Stimulated activated effector memory CD8-positive, alpha-beta T cell treated with anti-CD3 and anti-CD28 coated beads, Interleukin-12 subunit alpha, Interleukin-12 subunit beta, amount 100 ng/mL, for 72 hours (primary cell): ENCODE measurements at regions not wholly inside any gene's neighbourhood (a gene's known extent, or its start where the extent isn't known, plus 50 kb on each side); places are given as distances from the start of the nearest gene placed in this dataset.

ENCODE experiments used
- ATAC-seq: fragments of 150-1000 bp; cut with Tn5 transposase; 2 replicates; pipeline ENCODE4 v1.10.0; 2021
- DNase-seq, 2 donors: peaks; one replicate each; pipeline ENCODE4 v3.0.0; 2021 to 2022; ENCODE audit warnings: low spot score in 2 of 2
- H3K27ac Mint-ChIP-seq: one replicate; pipeline ENCODE4 v1.8.0; 2022; ENCODE audit warnings: mild to moderate bottlenecking, mixed read lengths
- H3K36me3 Mint-ChIP-seq: one replicate; pipeline ENCODE4 v1.8.0; 2022; ENCODE audit warnings: mild to moderate bottlenecking, mixed read lengths
- H3K4me1 Mint-ChIP-seq: one replicate; pipeline ENCODE4 v1.8.0; 2022; ENCODE audit warnings: mixed read lengths
- H3K4me3 Mint-ChIP-seq: one replicate; pipeline ENCODE4 v1.8.0; 2022; ENCODE audit warnings: mild to moderate bottlenecking, mixed read lengths
- H3K9me3 Mint-ChIP-seq: one replicate; pipeline ENCODE4 v1.8.0; 2022; ENCODE audit warnings: mixed read lengths

DNA sequence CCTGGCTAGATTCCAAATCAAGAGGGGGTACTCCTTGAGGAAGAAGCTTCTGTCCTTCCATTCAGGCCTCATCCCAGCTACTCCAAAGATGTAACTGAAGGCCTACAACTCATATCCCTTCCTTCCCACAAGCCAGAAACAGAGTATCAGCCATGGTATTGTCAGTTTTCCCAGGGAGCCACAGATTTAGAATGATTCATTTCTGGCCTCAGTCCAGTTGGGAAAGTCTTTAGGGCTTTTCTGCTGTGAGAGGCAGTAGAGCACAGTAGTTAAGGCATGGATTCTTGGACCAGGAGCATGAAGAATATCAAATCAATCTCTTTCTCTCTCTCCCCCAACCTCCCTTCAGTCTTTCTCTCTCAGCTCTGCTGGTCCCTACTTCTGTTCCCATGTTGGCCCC, 505.0 kb downstream of the BCOR start:
- DNase-seq (no peak), ATAC-seq (no peak)
- Mint-ChIP-seq H3K9me3 (no peaks in the 10 kb centered on the region), H3K4me1 (no peaks in the 10 kb centered on the region), H3K4me3 (no peak overlapping the region), H3K27ac (no peak overlapping the region), H3K36me3 (no peaks in the 10 kb centered on the region)

DNA sequence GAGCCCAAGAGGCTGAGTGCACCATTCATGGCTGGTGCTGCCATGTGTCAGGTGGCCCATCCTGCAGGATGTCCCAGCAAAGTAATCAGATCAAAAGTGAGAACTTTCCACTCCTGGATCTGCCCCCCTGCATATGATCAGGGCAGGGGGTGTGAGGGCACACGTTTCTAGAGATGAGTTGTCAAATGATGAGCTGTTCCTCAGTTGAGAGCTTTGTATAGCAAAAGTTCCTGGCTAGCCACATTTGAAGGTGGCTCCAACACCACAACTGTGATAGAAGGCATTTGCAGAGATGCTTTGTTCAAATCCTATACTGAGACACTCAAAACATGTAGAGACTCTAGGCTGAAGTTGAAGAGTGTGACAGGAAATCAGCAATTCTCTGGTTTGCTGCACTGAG, 501.8 kb downstream of the BCOR start:
- DNase-seq = no peak

DNA sequence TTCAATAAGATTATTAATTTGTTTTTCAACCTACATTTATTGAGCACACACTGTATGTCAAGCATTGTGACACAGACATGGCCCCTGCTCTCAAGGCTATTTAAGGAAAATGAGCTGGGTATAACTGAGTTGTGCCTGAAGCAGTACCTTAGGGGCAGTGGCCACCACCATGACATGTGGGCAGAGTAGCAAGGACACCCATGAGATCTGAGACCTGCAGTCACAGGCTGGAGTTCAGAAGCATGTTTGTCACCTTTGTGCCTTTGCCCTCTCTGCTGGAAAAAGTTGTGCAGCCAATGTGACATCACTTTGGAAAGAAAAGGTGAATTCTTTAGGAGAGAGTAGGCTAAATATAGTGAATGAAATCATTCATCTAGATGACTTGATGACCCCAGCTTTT, 501.3 kb downstream of the BCOR start:
- H3K36me3 Mint-ChIP-seq = no peaks in the 10 kb centered on the region
- no peak overlapping the region for H3K27ac Mint-ChIP-seq
- no peaks in the 10 kb centered on the region for H3K4me1 Mint-ChIP-seq
- no peaks in the 10 kb centered on the region for H3K9me3 Mint-ChIP-seq
- H3K4me3 Mint-ChIP-seq = no peak overlapping the region
- ATAC-seq (no peak), DNase-seq (no peak)

More for the DNA sequence above, 501.8 kb downstream of the BCOR start:
- no peaks in the 10 kb centered on the region for H3K9me3 Mint-ChIP-seq
- ATAC-seq = peak; percentile 53
- H3K4me3 Mint-ChIP-seq = no peak overlapping the region
- H3K27ac Mint-ChIP-seq = no peak overlapping the region
- no peaks in the 10 kb centered on the region for H3K4me1 Mint-ChIP-seq
- no peaks in the 10 kb centered on the region for H3K36me3 Mint-ChIP-seq

DNA sequence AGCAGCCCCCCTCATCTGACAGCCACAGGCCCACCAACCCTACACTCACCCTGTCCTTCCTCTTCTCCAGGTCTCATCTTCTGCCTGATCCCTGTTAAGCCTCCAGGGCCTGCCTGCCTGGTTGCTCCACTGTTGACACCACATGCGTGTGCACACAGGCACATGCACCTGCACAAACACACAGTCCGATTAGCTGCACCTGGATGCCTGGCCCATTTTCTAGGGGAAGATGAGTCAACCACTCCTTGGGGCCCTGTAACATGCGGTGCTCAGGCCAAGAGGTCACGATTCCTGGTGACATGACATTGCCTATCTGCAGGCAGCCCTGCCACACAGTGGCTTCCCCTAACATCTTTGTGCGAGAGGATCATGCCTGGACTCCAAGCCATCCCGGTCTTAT, 498.4 kb downstream of the BCOR start:
- Mint-ChIP-seq H3K4me3 (no peak overlapping the region), H3K9me3 (no peaks in the 10 kb centered on the region), H3K27ac (no peak overlapping the region), H3K4me1 (no peaks in the 10 kb centered on the region), H3K36me3 (no peaks in the 10 kb centered on the region)
- ATAC-seq (no peak), DNase-seq (no peak)

DNA sequence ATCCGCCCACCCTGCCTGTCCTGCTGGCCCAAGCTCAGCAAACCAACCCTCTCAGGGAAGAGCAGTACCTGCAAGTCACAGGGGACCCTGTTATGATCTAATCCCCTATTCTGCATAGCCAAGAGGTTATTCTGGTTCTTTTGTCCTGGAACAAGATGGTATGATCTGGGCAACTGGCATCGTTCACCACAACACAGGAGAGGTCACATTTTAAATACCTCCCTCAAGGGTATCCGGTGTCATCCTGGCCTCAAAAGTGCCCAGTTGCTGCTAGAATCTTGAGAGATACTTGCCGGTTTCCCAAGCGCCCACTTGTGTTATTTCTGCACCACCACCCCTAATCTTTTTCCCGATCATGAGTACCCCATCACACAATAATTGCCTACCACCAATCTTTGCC, 497.5 kb downstream of the BCOR start:
- no peak overlapping the region for H3K27ac Mint-ChIP-seq
- ATAC-seq = no peak
- H3K36me3 Mint-ChIP-seq = no peaks in the 10 kb centered on the region
- DNase-seq = no peak
- no peaks in the 10 kb centered on the region for H3K9me3 Mint-ChIP-seq
- no peaks in the 10 kb centered on the region for H3K4me1 Mint-ChIP-seq
- no peak overlapping the region for H3K4me3 Mint-ChIP-seq

GRCh38 chrX:39601231-39602177, 496.3 kb downstream of the BCOR start:
- DNase-seq (no peak), ATAC-seq (no peak)
- Mint-ChIP-seq H3K27ac (no peak overlapping the region), H3K36me3 (no peaks in the 10 kb centered on the region), H3K9me3 (no peaks in the 10 kb centered on the region), H3K4me1 (no peaks in the 10 kb centered on the region), H3K4me3 (no peak overlapping the region)

DNA sequence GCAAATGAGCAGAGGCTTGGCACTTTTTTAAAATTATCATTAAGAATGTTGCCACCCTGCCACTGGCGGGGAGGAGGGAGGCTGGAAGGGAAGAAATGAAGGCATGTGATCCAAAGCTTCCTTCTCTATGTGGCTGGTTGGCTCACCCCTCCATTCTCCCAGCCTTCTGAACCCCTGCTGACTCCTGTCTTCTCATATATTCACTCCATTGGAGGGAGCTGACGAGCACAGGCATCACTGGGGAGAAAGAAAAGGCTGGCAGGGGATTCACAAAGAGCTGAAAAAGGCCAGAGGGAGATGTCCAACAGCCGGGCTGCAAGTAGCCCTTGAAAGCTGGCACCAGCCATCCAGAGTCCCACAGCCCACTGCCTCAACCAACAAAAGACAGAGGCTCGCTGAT, 495.6 kb downstream of the BCOR start:
- H3K36me3 Mint-ChIP-seq = no peaks in the 10 kb centered on the region
- DNase-seq (no peak), ATAC-seq (no peak)
- no peak overlapping the region for H3K4me3 Mint-ChIP-seq
- H3K27ac Mint-ChIP-seq = no peak overlapping the region
- no peaks in the 10 kb centered on the region for H3K4me1 Mint-ChIP-seq
- no peaks in the 10 kb centered on the region for H3K9me3 Mint-ChIP-seq

- ATAC-seq (no peak), DNase-seq (no peak)
- Mint-ChIP-seq H3K4me1 (no peaks in the 10 kb centered on the region), H3K36me3 (no peaks in the 10 kb centered on the region), H3K9me3 (no peaks in the 10 kb centered on the region), H3K4me3 (no peak overlapping the region), H3K27ac (no peak overlapping the region)
These were observed 494.5 kb downstream of the BCOR start for GRCh38 chrX:39603230-39603629.

DNA sequence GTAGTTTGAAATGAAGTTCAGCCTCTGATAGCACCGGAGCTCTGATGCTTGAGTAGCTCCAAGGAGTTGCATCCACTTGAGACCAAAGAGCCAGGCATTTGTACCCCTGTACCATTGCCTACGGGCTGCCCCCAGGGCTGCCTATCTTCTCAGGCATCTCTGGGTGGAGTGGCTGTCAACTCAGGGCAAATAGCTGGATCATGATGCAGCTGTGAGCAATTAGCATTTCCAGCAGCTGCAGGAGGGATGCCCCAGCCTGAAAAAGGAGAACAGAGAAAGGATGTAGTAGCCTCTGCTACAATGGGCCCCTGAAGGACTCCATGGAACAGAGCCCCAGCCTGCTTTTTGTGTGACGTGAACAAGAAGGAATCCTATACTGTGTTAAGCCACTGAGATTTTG, 492.6 kb downstream of the BCOR start:
- DNase-seq = no peak
- no peaks in the 10 kb centered on the region for H3K9me3 Mint-ChIP-seq
- no peaks in the 10 kb centered on the region for H3K36me3 Mint-ChIP-seq
- no peak overlapping the region for H3K27ac Mint-ChIP-seq
- H3K4me3 Mint-ChIP-seq = no peak overlapping the region
- ATAC-seq = no peak
- H3K4me1 Mint-ChIP-seq = no peaks in the 10 kb centered on the region

DNA sequence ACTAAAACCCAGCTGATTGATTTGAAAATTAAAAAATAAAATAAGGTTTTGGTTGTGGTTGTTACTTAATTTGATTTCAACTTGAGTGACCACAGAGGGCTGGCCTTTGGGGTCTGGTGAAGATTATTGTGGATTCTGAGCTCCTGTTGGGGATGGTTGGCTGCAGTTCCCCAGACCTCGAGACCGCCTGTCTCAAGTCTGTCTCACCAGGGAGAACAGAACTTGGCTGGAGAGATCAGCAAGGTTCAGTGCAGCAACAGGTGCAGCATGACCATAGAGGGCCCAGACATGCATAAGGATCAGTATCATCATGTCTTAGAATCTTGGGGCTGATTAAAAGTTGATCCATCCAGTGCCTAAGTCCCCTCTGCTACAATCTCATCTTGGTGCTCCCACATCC, 491.9 kb downstream of the BCOR start:
- no peak overlapping the region for H3K4me3 Mint-ChIP-seq
- ATAC-seq (no peak), DNase-seq (no peak)
- no peak overlapping the region for H3K27ac Mint-ChIP-seq
- H3K9me3 Mint-ChIP-seq = no peaks in the 10 kb centered on the region
- H3K36me3 Mint-ChIP-seq = no peaks in the 10 kb centered on the region
- no peaks in the 10 kb centered on the region for H3K4me1 Mint-ChIP-seq

- no peak overlapping the region for H3K4me3 Mint-ChIP-seq
- DNase-seq (no peak), ATAC-seq (no peak)
- no peaks in the 10 kb centered on the region for H3K9me3 Mint-ChIP-seq
- H3K36me3 Mint-ChIP-seq = peaks cover 12% of the 10 kb centered on the region
- peaks cover 17% of the 10 kb centered on the region for H3K4me1 Mint-ChIP-seq
- H3K27ac Mint-ChIP-seq = no peak overlapping the region
These were observed 487.8 kb downstream of the BCOR start for GRCh38 chrX:39609941-39610340.

DNA sequence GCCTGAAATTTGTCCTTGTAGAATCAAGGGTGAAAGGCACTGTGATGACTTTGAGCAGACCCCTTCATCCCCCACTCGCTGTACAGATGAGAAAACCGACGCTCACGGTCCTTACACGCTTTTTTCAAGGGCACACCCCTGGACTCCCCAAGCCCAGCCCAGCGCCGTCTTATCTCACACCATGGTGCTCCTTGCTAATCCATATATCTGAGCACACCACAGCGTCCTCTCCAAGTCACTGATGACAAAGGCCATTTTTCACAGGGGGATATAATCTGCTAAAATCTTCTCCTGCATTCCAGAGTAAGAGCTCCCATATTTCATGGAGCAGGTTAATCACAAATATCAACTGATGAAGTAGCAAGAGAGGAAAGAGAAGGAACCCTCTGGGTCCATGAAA, 486.3 kb downstream of the BCOR start:
- Mint-ChIP-seq H3K27ac (no peak overlapping the region), H3K4me3 (no peak overlapping the region), H3K36me3 (peaks cover 12% of the 10 kb centered on the region), H3K9me3 (no peaks in the 10 kb centered on the region), H3K4me1 (peaks cover 18% of the 10 kb centered on the region)
- ATAC-seq (no peak), DNase-seq (no peak)

- Mint-ChIP-seq H3K27ac (peak overlapping the region; percentile 79), H3K36me3 (peaks cover 12% of the 10 kb centered on the region), H3K9me3 (no peaks in the 10 kb centered on the region), H3K4me3 (peak overlapping the region; percentile 74), H3K4me1 (peaks cover 18% of the 10 kb centered on the region)
- no peak for DNase-seq
- peak; percentile 38 for ATAC-seq
These were observed 484.2 kb downstream of the BCOR start for GRCh38 chrX:39613482-39613995.

DNA sequence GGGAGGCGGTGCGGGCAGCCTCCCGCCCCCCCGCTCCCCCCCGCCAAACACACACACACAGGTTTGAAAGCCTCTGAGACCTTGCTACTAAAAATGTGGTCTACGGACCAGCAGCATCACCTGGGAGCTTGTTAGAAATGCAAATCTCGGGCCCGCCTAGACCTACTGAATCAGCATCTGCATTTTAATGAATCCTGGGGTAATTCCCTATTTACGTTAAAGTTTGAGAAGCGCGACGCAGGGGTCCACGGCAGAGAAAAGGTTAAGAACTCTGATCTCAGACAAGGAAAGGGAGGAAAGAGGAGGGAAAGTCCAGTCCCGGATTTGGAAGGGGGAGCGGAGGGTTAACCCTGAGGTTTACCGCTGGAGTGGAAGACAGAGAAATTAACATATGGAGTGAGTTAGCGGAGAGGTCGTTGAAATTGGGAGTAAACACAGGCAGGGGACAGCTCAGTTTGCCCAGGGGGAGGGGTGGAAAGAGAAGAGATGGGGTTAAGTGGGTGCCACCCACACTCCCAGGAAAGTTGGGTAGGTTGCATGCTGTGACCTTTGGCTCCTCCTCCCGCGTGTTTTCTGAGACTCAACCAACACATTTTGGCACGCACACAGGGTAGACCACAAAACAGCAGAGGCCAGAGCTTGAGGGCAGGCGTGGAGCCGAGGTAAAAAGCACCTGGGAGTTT, 483.6 kb downstream of the BCOR start:
- H3K4me3 Mint-ChIP-seq = peak overlapping the region; percentile 74
- peak; percentile 4 to 50 for DNase-seq
- peaks cover 12% of the 10 kb centered on the region for H3K36me3 Mint-ChIP-seq
- H3K4me1 Mint-ChIP-seq = peaks cover 18% of the 10 kb centered on the region
- no peaks in the 10 kb centered on the region for H3K9me3 Mint-ChIP-seq
- H3K27ac Mint-ChIP-seq = peak overlapping the region; percentile 79
- peak; percentile 83 for ATAC-seq

GRCh38 chrX:39614680-39614998, 483.1 kb downstream of the BCOR start:
- H3K36me3 Mint-ChIP-seq = peaks cover 12% of the 10 kb centered on the region
- H3K4me3 Mint-ChIP-seq = peak overlapping the region; percentile 74
- DNase-seq (no peak), ATAC-seq (no peak)
- peak overlapping the region; percentile 79 for H3K27ac Mint-ChIP-seq
- no peaks in the 10 kb centered on the region for H3K9me3 Mint-ChIP-seq
- peaks cover 18% of the 10 kb centered on the region for H3K4me1 Mint-ChIP-seq
